Osteocyte (in vitro differentiated cells): ENCODE measurements at regions not wholly inside any gene's neighbourhood (a gene's known extent, or its start where the extent isn't known, plus 50 kb on each side); places are given as distances from the start of the nearest gene placed in this dataset.

Experiments used
- DNase-seq: peaks from one replicate; pipeline ENCODE4 v3.0.0; 2021; ENCODE audit warnings: mixed read lengths; ENCODE audit not compliant: unreplicated experiment; ENCODE audit errors: extremely low spot score
- H3K27ac Mint-ChIP-seq: one replicate; pipeline ENCODE4 v1.8.0; 2021; ENCODE audit warnings: mild to moderate bottlenecking, mixed read lengths; ENCODE audit not compliant: unreplicated experiment
- H3K27me3 Mint-ChIP-seq: one replicate; pipeline ENCODE4 v1.8.0; 2021; ENCODE audit warnings: mixed read lengths; ENCODE audit not compliant: unreplicated experiment
- H3K36me3 Mint-ChIP-seq: one replicate; pipeline ENCODE4 v1.8.0; 2021; ENCODE audit warnings: mixed read lengths; ENCODE audit not compliant: unreplicated experiment
- H3K4me1 Mint-ChIP-seq: one replicate; pipeline ENCODE4 v1.8.0; 2021; ENCODE audit warnings: mixed read lengths; ENCODE audit not compliant: unreplicated experiment
- H3K4me3 Mint-ChIP-seq: one replicate; pipeline ENCODE4 v1.8.0; 2021; ENCODE audit warnings: mild to moderate bottlenecking, moderate library complexity, mixed read lengths; ENCODE audit not compliant: unreplicated experiment
- H3K9me3 Mint-ChIP-seq: one replicate; pipeline ENCODE4 v1.8.0; 2021; ENCODE audit warnings: mixed read lengths; ENCODE audit not compliant: unreplicated experiment
- TF ChIP-seq, protein P1 (sequence below): fragments of 200-600 bp; sonication (generic); IDR thresholded peaks from 2 replicates; pipeline ENCODE4 v1.5.0; 2021; ENCODE audit warnings: antibody characterized with exemption, mild to moderate bottlenecking, moderate library complexity

DNA sequence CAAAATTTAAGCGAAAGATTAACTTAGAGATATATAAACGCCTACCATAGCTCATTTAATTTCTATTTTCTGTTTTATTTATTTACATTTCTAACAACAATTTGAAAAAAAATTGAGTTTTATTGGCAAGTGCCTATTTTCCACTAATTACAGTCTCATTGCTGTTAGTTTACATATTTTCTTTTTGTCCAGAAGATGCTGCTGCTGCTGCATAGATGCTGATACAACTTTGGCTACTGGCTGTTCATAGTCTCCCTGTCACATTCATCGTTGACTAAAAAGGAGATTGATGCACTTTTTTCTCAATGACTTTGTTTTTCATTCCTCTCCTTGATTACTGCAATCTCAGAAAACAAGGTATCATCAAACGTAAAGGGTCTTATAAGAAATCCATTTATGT lies 235.4 kb downstream of the CDH9 start:
- Mint-ChIP-seq H3K36me3 (no peaks in the 10 kb centered on the region), H3K27ac (no peak overlapping the region), H3K4me1 (no peaks in the 10 kb centered on the region), H3K4me3 (no peak overlapping the region), H3K9me3 (peaks cover 24% of the 10 kb centered on the region), H3K27me3 (peaks cover 2% of the 10 kb centered on the region)
- TF ChIP-seq, protein P1, sequence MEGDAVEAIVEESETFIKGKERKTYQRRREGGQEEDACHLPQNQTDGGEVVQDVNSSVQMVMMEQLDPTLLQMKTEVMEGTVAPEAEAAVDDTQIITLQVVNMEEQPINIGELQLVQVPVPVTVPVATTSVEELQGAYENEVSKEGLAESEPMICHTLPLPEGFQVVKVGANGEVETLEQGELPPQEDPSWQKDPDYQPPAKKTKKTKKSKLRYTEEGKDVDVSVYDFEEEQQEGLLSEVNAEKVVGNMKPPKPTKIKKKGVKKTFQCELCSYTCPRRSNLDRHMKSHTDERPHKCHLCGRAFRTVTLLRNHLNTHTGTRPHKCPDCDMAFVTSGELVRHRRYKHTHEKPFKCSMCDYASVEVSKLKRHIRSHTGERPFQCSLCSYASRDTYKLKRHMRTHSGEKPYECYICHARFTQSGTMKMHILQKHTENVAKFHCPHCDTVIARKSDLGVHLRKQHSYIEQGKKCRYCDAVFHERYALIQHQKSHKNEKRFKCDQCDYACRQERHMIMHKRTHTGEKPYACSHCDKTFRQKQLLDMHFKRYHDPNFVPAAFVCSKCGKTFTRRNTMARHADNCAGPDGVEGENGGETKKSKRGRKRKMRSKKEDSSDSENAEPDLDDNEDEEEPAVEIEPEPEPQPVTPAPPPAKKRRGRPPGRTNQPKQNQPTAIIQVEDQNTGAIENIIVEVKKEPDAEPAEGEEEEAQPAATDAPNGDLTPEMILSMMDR = no peak
- no peak for DNase-seq

- no peak overlapping the region for H3K27ac Mint-ChIP-seq
- no peak for DNase-seq
- TF ChIP-seq, protein P1 = no peak
- no peaks in the 10 kb centered on the region for H3K4me1 Mint-ChIP-seq
- H3K27me3 Mint-ChIP-seq = no peaks in the 10 kb centered on the region
- no peaks in the 10 kb centered on the region for H3K9me3 Mint-ChIP-seq
- H3K4me3 Mint-ChIP-seq = no peak overlapping the region
- no peaks in the 10 kb centered on the region for H3K36me3 Mint-ChIP-seq
Observed at GRCh38 chr5:26791433-26791832, 247.0 kb downstream of the CDH9 start.

GRCh38 chr5:26791021-26791420 lies 247.4 kb downstream of the CDH9 start:
- H3K27me3 Mint-ChIP-seq = no peaks in the 10 kb centered on the region
- H3K4me1 Mint-ChIP-seq = no peaks in the 10 kb centered on the region
- H3K9me3 Mint-ChIP-seq = no peaks in the 10 kb centered on the region
- H3K36me3 Mint-ChIP-seq = no peaks in the 10 kb centered on the region
- TF ChIP-seq, protein P1 = no peak
- no peak for DNase-seq
- no peak overlapping the region for H3K27ac Mint-ChIP-seq
- no peak overlapping the region for H3K4me3 Mint-ChIP-seq

GRCh38 chr5:26763215-26763614 lies 275.2 kb downstream of the CDH9 start:
- Mint-ChIP-seq H3K4me1 (no peaks in the 10 kb centered on the region), H3K27me3 (no peaks in the 10 kb centered on the region), H3K9me3 (no peaks in the 10 kb centered on the region), H3K4me3 (no peak overlapping the region), H3K27ac (no peak overlapping the region), H3K36me3 (no peaks in the 10 kb centered on the region)
- no peak for DNase-seq
- TF ChIP-seq, protein P1 = no peak

GRCh38 chr5:26761446-26761845 lies 276.9 kb downstream of the CDH9 start:
- Mint-ChIP-seq H3K36me3 (no peaks in the 10 kb centered on the region), H3K9me3 (no peaks in the 10 kb centered on the region), H3K4me3 (no peak overlapping the region), H3K27ac (no peak overlapping the region), H3K27me3 (no peaks in the 10 kb centered on the region), H3K4me1 (no peaks in the 10 kb centered on the region)
- DNase-seq = no peak
- TF ChIP-seq, protein P1 = no peak
